Osteoblast (primary cell): ENCODE measurements at regions not wholly inside any gene's neighbourhood (a gene's known extent, or its start where the extent isn't known, plus 50 kb on each side); places are given as distances from the start of the nearest gene placed in this dataset.

Source experiments
- DNase-seq: peaks from one replicate; pipeline ENCODE4 v3.0.0; 2011; ENCODE audit warnings: low spot score, mixed read lengths; ENCODE audit not compliant: insufficient read length; ENCODE audit errors: missing footprints
- H2AFZ ChIP-seq: 2 replicates; pipeline ENCODE4 v1.6.0; 2011; ENCODE audit warnings: mild to moderate bottlenecking, low read length
- H3K27ac ChIP-seq: 2 replicates; pipeline ENCODE4 v1.5.1; 2011; ENCODE audit warnings: mild to moderate bottlenecking, low read depth, low read length, moderate library complexity
- H3K27me3 ChIP-seq: 2 replicates; pipeline ENCODE4 v1.6.0; 2012; ENCODE audit warnings: mild to moderate bottlenecking, control low read depth, inconsistent platforms, low read length, moderate library complexity; ENCODE audit not compliant: insufficient read depth
- H3K36me3 ChIP-seq: 2 replicates; pipeline ENCODE4 v1.5.1; 2011; ENCODE audit warnings: mild to moderate bottlenecking, low read length, control low read depth, moderate library complexity; ENCODE audit not compliant: insufficient read depth
- H3K4me1 ChIP-seq: 2 replicates; pipeline ENCODE4 v1.5.1; 2011; ENCODE audit warnings: mild to moderate bottlenecking, low read length, control low read depth, moderate library complexity; ENCODE audit not compliant: insufficient read depth
- H3K4me2 ChIP-seq: 2 replicates; pipeline ENCODE4 v1.6.0; 2011; ENCODE audit warnings: mild to moderate bottlenecking, low read length; ENCODE audit not compliant: insufficient read depth
- H3K4me3 ChIP-seq: fragments of 200-600 bp; sonication (generic); 3 replicates; pipeline ENCODE4 v1.5.1; 2012; ENCODE audit warnings: mild to moderate bottlenecking, low read length, inconsistent platforms; ENCODE audit not compliant: insufficient read depth
- H3K79me2 ChIP-seq: 2 replicates; pipeline ENCODE4 v1.6.0; 2012; ENCODE audit warnings: mild to moderate bottlenecking, low read length, control low read depth, inconsistent platforms; ENCODE audit not compliant: insufficient read depth
- H3K9me3 ChIP-seq: 2 replicates; pipeline ENCODE4 v1.5.1; 2011; ENCODE audit warnings: low read depth, low read length, control low read depth
- H4K20me1 ChIP-seq: 2 replicates; pipeline ENCODE4 v1.6.0; 2012; ENCODE audit warnings: mild to moderate bottlenecking, low read length, control low read depth; ENCODE audit not compliant: insufficient read depth
- CTCF ChIP-seq: IDR thresholded peaks from 2 replicates; pipeline ENCODE4 v1.5.1; 2011; ENCODE audit warnings: mild to moderate bottlenecking, low read depth, low read length, moderate library complexity; ENCODE audit errors: extremely low read depth

GRCh38 chr5:175285261-175285660 is 158.7 kb downstream of the DRD1 start:
- no peak for DNase-seq
- no peaks in the 10 kb centered on the region for H3K9me3 ChIP-seq
- no peak overlapping the region for H3K27ac ChIP-seq
- no peaks in the 10 kb centered on the region for H3K36me3 ChIP-seq
- H3K27me3 ChIP-seq = no peaks in the 10 kb centered on the region
- no peaks in the 10 kb centered on the region for H4K20me1 ChIP-seq
- no peaks in the 10 kb centered on the region for H3K79me2 ChIP-seq
- H2AFZ ChIP-seq = no peak overlapping the region
- no peaks in the 10 kb centered on the region for H3K4me1 ChIP-seq
- TF ChIP-seq CTCF = no peak
- no peak overlapping the region for H3K4me3 ChIP-seq
- no peak overlapping the region for H3K4me2 ChIP-seq

GRCh38 chr5:175284806-175285205 is 159.2 kb downstream of the DRD1 start:
- Histone ChIP-seq H3K36me3 (no peaks in the 10 kb centered on the region), H2AFZ (no peak overlapping the region), H3K27me3 (no peaks in the 10 kb centered on the region), H3K9me3 (no peaks in the 10 kb centered on the region), H4K20me1 (no peaks in the 10 kb centered on the region), H3K27ac (no peak overlapping the region), H3K4me1 (no peaks in the 10 kb centered on the region), H3K79me2 (no peaks in the 10 kb centered on the region), H3K4me2 (no peak overlapping the region), H3K4me3 (no peak overlapping the region)
- TF ChIP-seq CTCF = no peak
- no peak for DNase-seq

- Histone ChIP-seq H3K36me3 (no peaks in the 10 kb centered on the region), H4K20me1 (no peaks in the 10 kb centered on the region), H3K4me1 (no peaks in the 10 kb centered on the region), H3K79me2 (no peaks in the 10 kb centered on the region), H2AFZ (no peak overlapping the region), H3K9me3 (no peaks in the 10 kb centered on the region), H3K27me3 (no peaks in the 10 kb centered on the region), H3K27ac (no peak overlapping the region), H3K4me2 (no peak overlapping the region), H3K4me3 (no peak overlapping the region)
- no peak for DNase-seq
- no peak for TF ChIP-seq CTCF
Observed at GRCh38 chr5:175282611-175283225, 161.3 kb downstream of the DRD1 start.

- no peak overlapping the region for H3K27ac ChIP-seq
- H3K4me3 ChIP-seq = no peak overlapping the region
- H4K20me1 ChIP-seq = no peaks in the 10 kb centered on the region
- H3K79me2 ChIP-seq = no peaks in the 10 kb centered on the region
- H3K4me2 ChIP-seq = no peak overlapping the region
- no peaks in the 10 kb centered on the region for H3K36me3 ChIP-seq
- DNase-seq = no peak
- no peak for TF ChIP-seq CTCF
- no peaks in the 10 kb centered on the region for H3K9me3 ChIP-seq
- H2AFZ ChIP-seq = no peak overlapping the region
- H3K27me3 ChIP-seq = no peaks in the 10 kb centered on the region
- H3K4me1 ChIP-seq = no peaks in the 10 kb centered on the region
Observed at GRCh38 chr5:175281714-175282113, 162.3 kb downstream of the DRD1 start.
